K562 (cell line): ENCODE measurements at regions not wholly inside any gene's neighbourhood (a gene's known extent, or its start where the extent isn't known, plus 50 kb on each side); places are given as distances from the start of the nearest gene placed in this dataset.

Source experiments
- ATAC-seq: fragments of 200-7000 bp; cut with Tn5 transposase; 3 replicates; pipeline ENCODE4 v1.9.1; 2020; ENCODE audit warnings: moderate library complexity
- BruUV-seq: library from RNA; stranded (reverse); fragments of 400-500 nt; replicated peaks from 2 replicates; lab custom pipeline; 2021; lab: Mats Ljungman, UMichigan
- CTCF ChIA-PET: fragments of 300-600 bp; formaldehyde crosslinking; extraction: SDS; loops from one replicate; lab custom pipeline; 2021; ENCODE audit warnings: low intra/inter-chr PET ratio; lab: Yijun Ruan, JAX
- POLR2A ChIA-PET: fragments of 300-600, 350-650 bp; sonication (Branson Sonifier 250); formaldehyde crosslinking; extraction: SDS; loops from one replicate; lab custom pipeline; 2021; ENCODE audit warnings: antibody characterized with exemption, inconsistent platforms; lab: Yijun Ruan, JAX
- DNase-seq, 4 experiments: peaks; one replicate each; pipeline versions ENCODE4 v3.0.0 to v3.0.0-alpha.2; 2011 to 2018; ENCODE audit warnings: low spot score in 3 of 4, mixed read lengths in 3 of 4; ENCODE audit errors: extremely low read depth in 1 of 4
- FAIRE-seq: peaks from 2 replicates; lab custom pipeline; 2011; peaks lifted over from hg19 to GRCh38; lab: Jason Lieb, UNC
- H2AFZ ChIP-seq: 2 replicates; pipeline ENCODE4 v1.6.0; 2011; ENCODE audit warnings: low read depth, low read length, control low read depth, inconsistent platforms
- H3K27ac ChIP-seq: fragments of 200-600 bp; 3 replicates; pipeline ENCODE4 v1.8.0; 2011; ENCODE audit warnings: low read depth, mild to moderate bottlenecking, control low read depth, inconsistent platforms, low read length, moderate library complexity, mixed read lengths; ENCODE audit errors: extremely low read depth
- H3K27me3 ChIP-seq, 2 experiments: fragments of 300-600 bp in 1 of 2; 2 replicates in 1 of 2; 3 replicates in 1 of 2; pipeline versions ENCODE4 v1.6.0 to v1.8.0; 2011; ENCODE audit warnings: inconsistent platforms in 2 of 2, low read length in 2 of 2, mild to moderate bottlenecking in 1 of 2, mixed read lengths in 1 of 2, moderate library complexity in 1 of 2; ENCODE audit not compliant: control insufficient read depth in 2 of 2, insufficient read depth in 2 of 2
- H3K36me3 ChIP-seq: fragments of 300-600 bp; 3 replicates; pipeline ENCODE4 v1.8.0; 2011; ENCODE audit warnings: mild to moderate bottlenecking, low read length, inconsistent platforms; ENCODE audit not compliant: control insufficient read depth, insufficient read depth
- H3K4me1 ChIP-seq, 2 experiments: fragments of 200-600 bp in 1 of 2; replicated peaks in 1 of 2; 2 replicates in 1 of 2; 3 replicates in 1 of 2; pipeline versions ENCODE4 v1.5.1 to v1.8.0; 2011; ENCODE audit warnings: inconsistent platforms in 2 of 2, low read length in 2 of 2, mild to moderate bottlenecking in 1 of 2, mixed read lengths in 1 of 2, moderate library complexity in 1 of 2; ENCODE audit not compliant: control insufficient read depth in 2 of 2, insufficient read depth in 2 of 2
- H3K4me2 ChIP-seq: 2 replicates; pipeline ENCODE4 v1.6.1; 2011; ENCODE audit warnings: low read length, control low read depth, inconsistent platforms, mixed read lengths; ENCODE audit not compliant: insufficient read depth
- H3K4me3 ChIP-seq: fragments of 200-600 bp; sonication (generic), shearing (Covaris generic); 2 replicates; pipeline ENCODE4 v1.5.1; 2016; ENCODE audit warnings: control low read depth, inconsistent platforms
- H3K79me2 ChIP-seq: fragments of 200-600 bp; 3 replicates; pipeline ENCODE4 v1.8.0; 2011; ENCODE audit warnings: low read length, inconsistent platforms; ENCODE audit not compliant: control insufficient read depth, insufficient read depth
- H3K9ac ChIP-seq, 2 experiments: 2 replicates each; pipeline versions ENCODE4 v1.6.0 to v1.6.1; 2011; ENCODE audit warnings: low read depth in 2 of 2, low read length in 2 of 2, control low read depth in 1 of 2, inconsistent platforms in 1 of 2, mild to moderate bottlenecking in 1 of 2, mixed read lengths in 1 of 2; ENCODE audit not compliant: insufficient read depth in 1 of 2
- H3K9me1 ChIP-seq: one replicate; pipeline ENCODE4 v1.6.0; 2011; ENCODE audit warnings: inconsistent platforms, mild to moderate bottlenecking, low read length, moderate library complexity; ENCODE audit not compliant: control insufficient read depth, insufficient read depth
- H3K9me3 ChIP-seq: replicated peaks from 2 replicates; pipeline ENCODE4 v1.5.1; 2011; ENCODE audit warnings: low read depth, low read length, inconsistent platforms; ENCODE audit not compliant: control insufficient read depth, insufficient read depth
- H4K20me1 ChIP-seq: replicated peaks from 2 replicates; pipeline ENCODE4 v1.6.1; 2011; ENCODE audit warnings: low read length, inconsistent platforms, mixed read lengths; ENCODE audit not compliant: control insufficient read depth, insufficient read depth
- AFF1 ChIP-seq, 2 experiments: fragments of 450-650 bp; IDR thresholded peaks; 2 replicates each; pipeline ENCODE4 v1.6.1; 2018; ENCODE audit warnings: mild to moderate bottlenecking in 2 of 2, low read depth in 1 of 2; ENCODE audit not compliant: partially characterized antibody in 2 of 2
- ATF7 ChIP-seq: fragments of 450-650 bp; IDR thresholded peaks from 2 replicates; pipeline ENCODE4 v1.7.1; 2014; ENCODE audit warnings: mild to moderate bottlenecking, moderate library complexity
- CEBPB ChIP-seq: fragments of 450-650 bp; IDR thresholded peaks from 2 replicates; pipeline ENCODE4 v1.6.1; 2016; ENCODE audit warnings: missing genetic modification characterization, missing compliant biosample characterization
- CTCFL ChIP-seq: IDR thresholded peaks from 2 replicates; pipeline ENCODE4 v1.6.1; 2011; ENCODE audit warnings: borderline replicate concordance, low read depth, mild to moderate bottlenecking, moderate library complexity, low read length; ENCODE audit not compliant: insufficient read depth, poor library complexity, severe bottlenecking
- FOXA3 ChIP-seq, 2 experiments: fragments of 450-650 bp in 1 of 2; sonication (generic) in 1 of 2; formaldehyde crosslinking; IDR thresholded peaks in 1 of 2; conservative IDR thresholded peaks in 1 of 2; 2 replicates each; pipeline versions ENCODE4 v1.4.0 to v1.8.0; 2020 to 2022; ENCODE audit warnings: mild to moderate bottlenecking in 2 of 2, missing genetic modification reagents in 1 of 2
- NR2C1 ChIP-seq, 2 experiments: fragments of 450-650 bp; IDR thresholded peaks; 2 replicates each; pipeline ENCODE4 v1.6.1; 2017; ENCODE audit warnings: mild to moderate bottlenecking in 2 of 2, antibody characterized with exemption in 1 of 2, inconsistent platforms in 1 of 2, missing compliant biosample characterization in 1 of 2, missing genetic modification characterization in 1 of 2
- RBM15 ChIP-seq: fragments of 200-400 bp; formaldehyde crosslinking; IDR thresholded peaks from 2 replicates; pipeline ENCODE4 v1.6.1; 2018; ENCODE audit warnings: mild to moderate bottlenecking, low read length, moderate library complexity; ENCODE audit not compliant: insufficient read depth
- RBM39 ChIP-seq: fragments of 200-400 bp; formaldehyde crosslinking; optimal IDR thresholded peaks from 2 replicates; pipeline ENCODE3; 2018; ENCODE audit warnings: low read depth, low read length
- SAP30 ChIP-seq: fragments of 200-600 bp; sonication (generic); IDR thresholded peaks from 2 replicates; pipeline ENCODE4 v1.6.1; 2012; ENCODE audit warnings: borderline replicate concordance, low read depth, mild to moderate bottlenecking, moderate library complexity, low read length, control low read depth, inconsistent platforms; ENCODE audit not compliant: insufficient read depth, poor library complexity, severe bottlenecking
- SLC30A9 ChIP-seq: fragments of 250-450 bp; sonication (Bioruptor Pico); IDR thresholded peaks from 2 replicates; pipeline ENCODE4 v1.8.0; 2022; ENCODE audit warnings: mild to moderate bottlenecking, moderate library complexity
- XRCC4 ChIP-seq: IDR thresholded peaks from one replicate; pipeline ENCODE4 v1.6.1; 2011; ENCODE audit not compliant: insufficient read depth, insufficient read length; ENCODE audit errors: extremely low read depth
- ZBTB12 ChIP-seq: fragments of 250-450 bp; sonication (Bioruptor Pico); IDR thresholded peaks from 2 replicates; pipeline ENCODE4 v1.4.0; 2020
- ZNF165 ChIP-seq: fragments of 250-450 bp; sonication (Bioruptor Pico); IDR thresholded peaks from 2 replicates; pipeline ENCODE4 v1.4.0; 2020; ENCODE audit warnings: borderline replicate concordance
- ZNF384 ChIP-seq: IDR thresholded peaks from 2 replicates; pipeline ENCODE4 v1.6.1; 2012; ENCODE audit warnings: low read depth, low read length, improper control_type of control experiment
- ZNF644 ChIP-seq: fragments of 200-800 bp; sonication (Bioruptor generic); IDR thresholded peaks from 2 replicates; pipeline ENCODE4 v1.6.1; 2016; ENCODE audit warnings: low read depth, missing genetic modification characterization, missing compliant biosample characterization
- ZNF764 ChIP-seq: fragments of 250-450 bp; sonication (Bioruptor Pico); IDR thresholded peaks from 2 replicates; pipeline ENCODE4 v1.4.0; 2020; ENCODE audit warnings: low read depth, mild to moderate bottlenecking, moderate library complexity
- WGBS: fragments of 100-300 bp; shearing (Covaris generic); methylation state at CpG from one replicate; pipeline ENCODE4 v1.1.6; 2016; ENCODE audit warnings: low coverage, mixed read lengths; ENCODE audit not compliant: insufficient coverage; ENCODE audit errors: missing lambda C conversion rate; 5-methylcytosine and 5-hydroxymethylcytosine counted together
- in situ Hi-C: fragments of 300-500 bp; cut with MboI; formaldehyde crosslinking; loops from 4 replicates; pipeline ENCODE4 v1.15.0; 2018; ENCODE audit warnings: inconsistent platforms, mixed read lengths
- intact Hi-C: fragments of 100-400 bp; cut with micrococcal nuclease; formaldehyde crosslinking; loops from 2 replicates; pipeline ENCODE4 v1.14.2; 2022

- H3K27me3 ChIP-seq, result no peaks in the 10 kb centered on the region
- H2AFZ ChIP-seq, result no peak overlapping the region
- ChIA-PET CTCF (no interaction called here), POLR2A (no interaction called here)
- H3K4me3 ChIP-seq, result no peak overlapping the region
- in situ Hi-C loops (no loop called here), intact Hi-C loops (no loop called here)
- FAIRE-seq, result no peak
- 0% methylated on average over 1 of the region's 1 CpG for WGBS
- no peak for DNase-seq
- H3K9ac ChIP-seq, result no peak overlapping the region
- H4K20me1 ChIP-seq, result no peaks in the 10 kb centered on the region
- H3K79me2 ChIP-seq, result no peaks in the 10 kb centered on the region
- no peak for ATAC-seq
- H3K9me3 ChIP-seq, result no peaks in the 10 kb centered on the region
- H3K27ac ChIP-seq, result no peak overlapping the region
- no peak overlapping the region for H3K4me2 ChIP-seq
- H3K9me1 ChIP-seq, result no peaks in the 10 kb centered on the region
- no peaks in the 10 kb centered on the region for H3K36me3 ChIP-seq
- no peaks in the 10 kb centered on the region for H3K4me1 ChIP-seq
- no TSS peak for BruUV-seq
- TF ChIP-seq RBM15 (no peak), CTCFL (no peak), ZNF764 (CRISPR knock-in tag) (no peak), FOXA3 (CRISPR knock-in tag; conservative IDR thresholded peaks at IDR 0.05 in 1 of 2, IDR thresholded peaks at IDR 0.05 in 1 of 2) (no peak), ZBTB12 (CRISPR knock-in tag) (no peak), NR2C1 (IDR thresholded peaks at IDR 0.05) (no peak), NR2C1 (tag; IDR thresholded peaks at IDR 0.05) (no peak), CEBPB (tag) (no peak), ATF7 (no peak), SAP30 (no peak), ZNF165 (CRISPR knock-in tag) (no peak), AFF1 (IDR thresholded peaks at IDR 0.05; ENCODE audit: low read depth in 1 of 2, partially characterized antibody in 2 of 2) (no peak), SLC30A9 (CRISPR knock-in tag) (no peak), ZNF384 (no peak), ZNF644 (tag) (no peak), XRCC4 (no peak), RBM39 (no peak)
Measured at GRCh38 chr10:9656996-9657395, 1360.7 kb upstream of the CELF2 start.
